Neural progenitor cell (in vitro differentiated cells): ENCODE measurements at regions not wholly inside any gene's neighbourhood (a gene's known extent, or its start where the extent isn't known, plus 50 kb on each side); places are given as distances from the start of the nearest gene placed in this dataset.

Source experiments
- DNase-seq: peaks from one replicate; pipeline ENCODE4 v3.0.0-alpha.2; 2016; ENCODE audit warnings: low spot score
- H2AFZ ChIP-seq: fragments of 200-600 bp; sonication (generic); replicated peaks from 2 replicates; pipeline ENCODE4 v1.6.1; 2016; ENCODE audit warnings: antibody characterized with exemption
- H3F3A ChIP-seq: fragments of 200-600 bp; sonication (generic); 2 replicates; pipeline ENCODE4 v1.6.1; 2016; ENCODE audit warnings: antibody characterized with exemption, low read depth
- H3K27ac ChIP-seq: fragments of 200-600 bp; sonication (generic); 2 replicates; pipeline ENCODE4 v1.5.1; 2016; ENCODE audit warnings: mild to moderate bottlenecking
- H3K27me3 ChIP-seq: fragments of 200-600 bp; sonication (generic); 2 replicates; pipeline ENCODE4 v1.6.1; 2016; ENCODE audit warnings: mild to moderate bottlenecking, moderate library complexity
- H3K36me3 ChIP-seq: fragments of 200-600 bp; sonication (generic); 2 replicates; pipeline ENCODE4 v1.5.1; 2016
- H3K4me1 ChIP-seq: fragments of 200-600 bp; sonication (generic); 2 replicates; pipeline ENCODE4 v1.6.1; 2016; ENCODE audit warnings: mixed run types
- H3K4me2 ChIP-seq: fragments of 200-600 bp; sonication (generic); 2 replicates; pipeline ENCODE4 v1.6.1; 2016
- H3K4me3 ChIP-seq: fragments of 200-600 bp; sonication (generic); 2 replicates; pipeline ENCODE4 v1.5.1; 2016
- H3K79me2 ChIP-seq: fragments of 200-600 bp; sonication (generic); 2 replicates; pipeline ENCODE4 v1.6.1; 2016; ENCODE audit warnings: low read depth
- H3K9ac ChIP-seq: fragments of 200-600 bp; sonication (generic); 2 replicates; pipeline ENCODE4 v1.6.1; 2016
- H3K9me3 ChIP-seq: fragments of 200-600 bp; sonication (generic); 2 replicates; pipeline ENCODE4 v1.5.1; 2016; ENCODE audit warnings: low read depth
- H4K20me1 ChIP-seq: fragments of 200-600 bp; sonication (generic); 2 replicates; pipeline ENCODE4 v1.6.1; 2016; ENCODE audit warnings: low read depth
- H3K27ac Mint-ChIP-seq: 3 replicates; pipeline ENCODE4 v1.8.0; 2021; ENCODE audit warnings: mixed read lengths
- H3K27me3 Mint-ChIP-seq: 2 replicates; pipeline ENCODE4 v1.8.0; 2022; ENCODE audit warnings: low read depth, mild to moderate bottlenecking, inconsistent platforms, moderate library complexity, mixed read lengths; ENCODE audit not compliant: insufficient read depth
- H3K36me3 Mint-ChIP-seq: 3 replicates; pipeline ENCODE4 v1.8.0; 2021; ENCODE audit warnings: mixed read lengths
- H3K4me1 Mint-ChIP-seq: 3 replicates; pipeline ENCODE4 v1.8.0; 2021; ENCODE audit warnings: mixed read lengths
- H3K4me3 Mint-ChIP-seq: 3 replicates; pipeline ENCODE4 v1.8.0; 2021; ENCODE audit warnings: mild to moderate bottlenecking, moderate library complexity, mixed read lengths
- H3K9me3 Mint-ChIP-seq: 3 replicates; pipeline ENCODE4 v1.8.0; 2020; ENCODE audit warnings: mixed read lengths
- EZH2 ChIP-seq: fragments of 200-600 bp; sonication (generic); IDR thresholded peaks from 2 replicates; pipeline ENCODE4 v1.6.1; 2017; ENCODE audit warnings: antibody characterized with exemption, mild to moderate bottlenecking, moderate library complexity
- EZH2phosphoT487 ChIP-seq: fragments of 200-600 bp; sonication (generic); IDR thresholded peaks from 2 replicates; pipeline ENCODE4 v1.6.1; 2017; ENCODE audit warnings: antibody characterized with exemption
- TF ChIP-seq, protein P1 (sequence below): fragments of 200-600 bp; sonication (generic); IDR thresholded peaks from 2 replicates; pipeline ENCODE4 v1.5.1; 2017; ENCODE audit warnings: antibody characterized with exemption, mild to moderate bottlenecking

DNA sequence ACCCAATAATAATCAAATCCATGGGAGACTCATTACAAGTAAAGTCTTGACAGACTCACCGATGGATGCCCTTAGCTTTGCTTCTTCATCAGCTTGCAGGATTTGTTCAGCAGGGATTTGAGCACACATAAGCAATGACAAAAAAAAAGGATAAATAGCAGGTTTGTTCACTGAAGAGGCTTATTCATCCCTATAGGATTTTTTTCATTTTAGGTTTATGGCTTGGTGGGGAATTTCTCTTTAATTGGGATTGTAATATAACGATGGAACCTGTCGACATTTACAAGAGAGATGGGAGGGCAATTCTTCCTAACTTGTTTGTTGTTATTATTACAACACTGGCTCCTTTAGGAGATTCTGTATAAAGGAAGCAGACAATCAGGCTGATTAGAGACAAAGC is 649.1 kb upstream of the PLXNA2 start:
- no peaks in the 10 kb centered on the region for H3K79me2 ChIP-seq
- Mint-ChIP-seq H3K27me3 (peaks cover 4% of the 10 kb centered on the region), H3K9me3 (peaks cover under 1% of the 10 kb centered on the region), H3K4me3 (no peak overlapping the region), H3K36me3 (no peaks in the 10 kb centered on the region), H3K4me1 (peaks cover 16% of the 10 kb centered on the region), H3K27ac (peak overlapping the region; percentile 9)
- no peak overlapping the region for H2AFZ ChIP-seq
- H3K9me3 ChIP-seq = no peaks in the 10 kb centered on the region
- H3K9ac ChIP-seq = no peak overlapping the region
- peak overlapping the region; percentile 55 for H3K27ac ChIP-seq
- H3F3A ChIP-seq = peaks cover 19% of the 10 kb centered on the region
- H3K4me3 ChIP-seq = no peak overlapping the region
- H3K4me1 ChIP-seq = peaks cover 26% of the 10 kb centered on the region
- no peaks in the 10 kb centered on the region for H3K27me3 ChIP-seq
- H3K4me2 ChIP-seq = peak overlapping the region; percentile 57
- no peaks in the 10 kb centered on the region for H4K20me1 ChIP-seq
- no peaks in the 10 kb centered on the region for H3K36me3 ChIP-seq
- DNase-seq = no peak
- TF ChIP-seq, protein P1, sequence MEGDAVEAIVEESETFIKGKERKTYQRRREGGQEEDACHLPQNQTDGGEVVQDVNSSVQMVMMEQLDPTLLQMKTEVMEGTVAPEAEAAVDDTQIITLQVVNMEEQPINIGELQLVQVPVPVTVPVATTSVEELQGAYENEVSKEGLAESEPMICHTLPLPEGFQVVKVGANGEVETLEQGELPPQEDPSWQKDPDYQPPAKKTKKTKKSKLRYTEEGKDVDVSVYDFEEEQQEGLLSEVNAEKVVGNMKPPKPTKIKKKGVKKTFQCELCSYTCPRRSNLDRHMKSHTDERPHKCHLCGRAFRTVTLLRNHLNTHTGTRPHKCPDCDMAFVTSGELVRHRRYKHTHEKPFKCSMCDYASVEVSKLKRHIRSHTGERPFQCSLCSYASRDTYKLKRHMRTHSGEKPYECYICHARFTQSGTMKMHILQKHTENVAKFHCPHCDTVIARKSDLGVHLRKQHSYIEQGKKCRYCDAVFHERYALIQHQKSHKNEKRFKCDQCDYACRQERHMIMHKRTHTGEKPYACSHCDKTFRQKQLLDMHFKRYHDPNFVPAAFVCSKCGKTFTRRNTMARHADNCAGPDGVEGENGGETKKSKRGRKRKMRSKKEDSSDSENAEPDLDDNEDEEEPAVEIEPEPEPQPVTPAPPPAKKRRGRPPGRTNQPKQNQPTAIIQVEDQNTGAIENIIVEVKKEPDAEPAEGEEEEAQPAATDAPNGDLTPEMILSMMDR = no peak
- TF ChIP-seq EZH2 = no peak
- TF ChIP-seq EZH2phosphoT487 = no peak

DNA sequence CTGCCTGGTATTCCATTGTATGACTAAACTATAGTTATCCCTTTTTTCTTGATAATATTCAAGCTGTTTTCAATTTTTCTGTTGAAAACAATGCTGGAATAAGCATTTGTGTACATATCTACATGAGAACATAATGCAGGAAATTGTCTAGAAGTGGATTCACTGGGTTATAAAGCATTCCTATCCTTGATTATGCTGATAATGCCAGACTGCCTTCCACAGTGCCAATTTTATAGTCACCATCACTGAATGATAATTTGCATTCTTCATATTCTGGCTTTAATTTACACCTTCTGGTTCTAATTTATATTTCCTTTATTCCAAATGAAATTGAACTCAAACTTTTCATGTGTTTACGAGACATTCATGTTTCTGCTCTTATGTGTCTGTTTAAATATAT is 651.0 kb upstream of the PLXNA2 start:
- Histone ChIP-seq H3K4me1 (peaks cover 26% of the 10 kb centered on the region), H3K27me3 (no peaks in the 10 kb centered on the region), H3F3A (peaks cover 19% of the 10 kb centered on the region), H4K20me1 (no peaks in the 10 kb centered on the region), H2AFZ (no peak overlapping the region), H3K36me3 (no peaks in the 10 kb centered on the region), H3K27ac (no peak overlapping the region), H3K4me2 (no peak overlapping the region), H3K4me3 (no peak overlapping the region), H3K9ac (no peak overlapping the region), H3K9me3 (no peaks in the 10 kb centered on the region), H3K79me2 (no peaks in the 10 kb centered on the region)
- no peak overlapping the region for H3K27ac Mint-ChIP-seq
- no peak for DNase-seq
- H3K27me3 Mint-ChIP-seq = peaks cover 4% of the 10 kb centered on the region
- peaks cover 16% of the 10 kb centered on the region for H3K4me1 Mint-ChIP-seq
- TF ChIP-seq EZH2phosphoT487 (no peak), EZH2 (no peak)
- TF ChIP-seq, protein P1 = no peak
- no peak overlapping the region for H3K4me3 Mint-ChIP-seq
- H3K9me3 Mint-ChIP-seq = peaks cover 2% of the 10 kb centered on the region
- no peaks in the 10 kb centered on the region for H3K36me3 Mint-ChIP-seq

DNA sequence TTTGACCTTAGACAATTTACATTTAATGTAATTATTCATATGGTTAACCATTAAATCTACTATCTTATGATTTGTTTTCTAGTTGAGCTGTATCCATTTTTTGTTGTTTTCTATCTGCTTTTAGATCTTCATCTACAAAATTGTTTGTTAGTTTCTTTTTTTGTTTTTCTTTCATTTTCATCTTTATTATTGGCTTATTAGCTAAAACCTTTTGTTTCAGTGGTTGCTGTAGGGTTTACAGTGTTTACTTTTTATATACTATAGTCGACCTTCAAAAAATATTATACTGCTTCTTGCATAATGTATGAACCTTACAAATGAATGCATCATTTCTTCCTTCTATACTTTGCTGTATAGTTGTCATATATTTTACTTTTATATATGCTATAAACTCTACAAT is 651.6 kb upstream of the PLXNA2 start:
- H3K9ac ChIP-seq = no peak overlapping the region
- Mint-ChIP-seq H3K4me3 (no peak overlapping the region), H3K9me3 (peaks cover 2% of the 10 kb centered on the region), H3K4me1 (peaks cover 16% of the 10 kb centered on the region), H3K36me3 (no peaks in the 10 kb centered on the region), H3K27me3 (peaks cover 4% of the 10 kb centered on the region), H3K27ac (no peak overlapping the region)
- H3K36me3 ChIP-seq = no peaks in the 10 kb centered on the region
- H3K27ac ChIP-seq = no peak overlapping the region
- H3K27me3 ChIP-seq = no peaks in the 10 kb centered on the region
- TF ChIP-seq, protein P1 = no peak
- TF ChIP-seq EZH2 = no peak
- no peak for TF ChIP-seq EZH2phosphoT487
- H3K4me2 ChIP-seq = no peak overlapping the region
- no peak overlapping the region for H3K4me3 ChIP-seq
- no peak for DNase-seq
- no peaks in the 10 kb centered on the region for H4K20me1 ChIP-seq
- no peak overlapping the region for H2AFZ ChIP-seq
- peaks cover 26% of the 10 kb centered on the region for H3K4me1 ChIP-seq
- H3K79me2 ChIP-seq = no peaks in the 10 kb centered on the region
- H3F3A ChIP-seq = peaks cover 19% of the 10 kb centered on the region
- no peaks in the 10 kb centered on the region for H3K9me3 ChIP-seq
